Esophagus muscularis mucosa (tissue), 4 donors: ENCODE measurements at regions not wholly inside any gene's neighbourhood (a gene's known extent, or its start where the extent isn't known, plus 50 kb on each side); places are given as distances from the start of the nearest gene placed in this dataset.

Experiments used
- EP300 ChIP-seq: sonication (generic); formaldehyde crosslinking; IDR thresholded peaks from one replicate; pipeline ENCODE4 v1.6.1; 2017; ENCODE audit warnings: antibody characterized with exemption
- POLR2A ChIP-seq: fragments of 450-650 bp; IDR thresholded peaks from one replicate; pipeline ENCODE4 v1.6.1; 2017; ENCODE audit warnings: antibody characterized with exemption, moderate library complexity, mild to moderate bottlenecking, low read depth
- POLR2AphosphoS5 ChIP-seq, 2 donors: sonication (generic); formaldehyde crosslinking; IDR thresholded peaks; one replicate each; pipeline ENCODE4 v1.6.1; 2017; ENCODE audit warnings: antibody characterized with exemption in 2 of 2
- TF ChIP-seq, protein P1 (sequence below), 3 experiments: fragments of 200-600 bp in 2 of 3; fragments of 450-650 bp in 1 of 3; sonication (generic) in 2 of 3; IDR thresholded peaks; one replicate each; pipeline ENCODE4 v1.5.1; 2017 to 2019; ENCODE audit warnings: antibody characterized with exemption in 3 of 3, mild to moderate bottlenecking in 2 of 3, moderate library complexity in 1 of 3

DNA sequence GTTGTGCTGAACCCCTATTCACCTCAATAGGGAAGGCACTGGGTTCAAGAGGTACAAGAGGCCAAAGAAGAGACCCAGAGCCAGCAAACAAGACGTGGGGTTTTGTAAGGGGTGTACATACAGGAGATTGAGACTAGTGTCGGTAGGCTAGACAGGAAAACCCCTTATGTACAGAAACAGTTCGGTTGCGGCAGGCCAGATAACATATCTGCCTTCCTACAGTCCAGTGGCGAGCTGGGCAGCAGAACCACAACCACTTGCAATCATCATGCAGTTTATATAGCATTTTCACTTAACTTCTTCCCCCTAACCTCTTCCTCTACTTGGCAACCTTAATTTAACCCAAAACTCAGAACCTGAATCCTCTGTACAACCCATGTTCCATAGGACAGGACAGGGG is 422.2 kb downstream of the PDHA2 start:
- TF ChIP-seq EP300 (no peak), POLR2A (no peak), POLR2AphosphoS5 (IDR thresholded peaks at IDR 0.05) (no peak)
- TF ChIP-seq, protein P1, sequence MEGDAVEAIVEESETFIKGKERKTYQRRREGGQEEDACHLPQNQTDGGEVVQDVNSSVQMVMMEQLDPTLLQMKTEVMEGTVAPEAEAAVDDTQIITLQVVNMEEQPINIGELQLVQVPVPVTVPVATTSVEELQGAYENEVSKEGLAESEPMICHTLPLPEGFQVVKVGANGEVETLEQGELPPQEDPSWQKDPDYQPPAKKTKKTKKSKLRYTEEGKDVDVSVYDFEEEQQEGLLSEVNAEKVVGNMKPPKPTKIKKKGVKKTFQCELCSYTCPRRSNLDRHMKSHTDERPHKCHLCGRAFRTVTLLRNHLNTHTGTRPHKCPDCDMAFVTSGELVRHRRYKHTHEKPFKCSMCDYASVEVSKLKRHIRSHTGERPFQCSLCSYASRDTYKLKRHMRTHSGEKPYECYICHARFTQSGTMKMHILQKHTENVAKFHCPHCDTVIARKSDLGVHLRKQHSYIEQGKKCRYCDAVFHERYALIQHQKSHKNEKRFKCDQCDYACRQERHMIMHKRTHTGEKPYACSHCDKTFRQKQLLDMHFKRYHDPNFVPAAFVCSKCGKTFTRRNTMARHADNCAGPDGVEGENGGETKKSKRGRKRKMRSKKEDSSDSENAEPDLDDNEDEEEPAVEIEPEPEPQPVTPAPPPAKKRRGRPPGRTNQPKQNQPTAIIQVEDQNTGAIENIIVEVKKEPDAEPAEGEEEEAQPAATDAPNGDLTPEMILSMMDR (IDR thresholded peaks at IDR 0.05): no peak
